ENCODE measurements at regions not wholly inside any gene's neighbourhood (a gene's known extent, or its start where the extent isn't known, plus 50 kb on each side); places are given as distances from the start of the nearest gene placed in this dataset.

DNA sequence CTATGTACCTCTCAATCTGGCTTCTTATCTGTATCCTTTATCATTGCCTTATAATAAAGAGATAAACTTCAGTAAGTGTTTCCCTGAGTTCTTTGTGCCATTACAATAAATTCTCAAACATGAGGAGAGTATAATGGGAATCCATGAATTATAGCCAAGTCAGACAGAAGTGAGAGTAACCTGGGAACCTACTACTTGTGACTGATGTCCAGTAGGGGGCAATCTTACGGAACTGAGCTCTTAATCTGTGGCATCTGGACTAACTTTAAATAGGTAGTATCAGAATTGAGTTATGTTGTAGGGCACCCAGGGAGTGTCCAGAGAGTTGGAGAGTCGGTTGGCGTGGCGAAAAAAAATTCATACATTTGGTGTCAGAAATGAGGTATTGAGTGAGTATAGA lies 542.6 kb downstream of the ZBBX start:
- Histone ChIP-seq H3K56ac (ENCODE audit: extremely low read depth, insufficient read depth, low read length) (no peak overlapping the region), H3K27me3 (ENCODE audit: control insufficient read depth, insufficient read depth, low read length) (no peaks in the 10 kb centered on the region), H2BK20ac (ENCODE audit: low read depth, low read length) (no peak overlapping the region), H4K8ac (ENCODE audit: low read depth in 2 of 2, low read length in 2 of 2) (no peak overlapping the region), H3K9ac (ENCODE audit: low read depth, low read length) (no peak overlapping the region), H3K23ac (ENCODE audit: low read depth, low read length) (no peak overlapping the region), H3K4me1 (ENCODE audit: control insufficient read depth, insufficient read depth, low read length) (no peaks in the 10 kb centered on the region), H3K9me1 (ENCODE audit: insufficient read depth, low read length) (no peaks in the 10 kb centered on the region), H2AFZ (replicated peaks; ENCODE audit: low read length, poor library complexity) (no peak overlapping the region), H2BK5ac (ENCODE audit: low read depth, low read length, poor library complexity, severe bottlenecking) (no peak overlapping the region), H3K4ac (ENCODE audit: low read depth, low read length) (no peak overlapping the region), H4K91ac (ENCODE audit: insufficient read depth, low read depth, low read length) (no peak overlapping the region), H3K14ac (replicated peaks; ENCODE audit: low read depth, low read length) (no peak overlapping the region), H3K36me3 (ENCODE audit: control insufficient read depth, insufficient read depth, low read length) (no peaks in the 10 kb centered on the region), H3K79me1 (ENCODE audit: low read depth in 1 of 2, low read length in 2 of 2) (no peaks in the 10 kb centered on the region), H4K20me1 (ENCODE audit: insufficient read depth, low read length) (no peaks in the 10 kb centered on the region), H3K9me3 (ENCODE audit: control insufficient read depth, insufficient read depth, low read length) (no peaks in the 10 kb centered on the region), H2AK9ac (replicated peaks; ENCODE audit: low read depth, low read length, poor library complexity) (no peak overlapping the region), H2AK5ac (ENCODE audit: low read depth, low read length) (no peak overlapping the region), H3K27ac (ENCODE audit: insufficient read depth, low read length) (no peak overlapping the region), H2BK15ac (ENCODE audit: low read depth, low read length) (no peak overlapping the region), H4K5ac (ENCODE audit: low read depth, low read length) (no peak overlapping the region), H3K4me2 (ENCODE audit: low read depth, low read length) (no peak overlapping the region), H2BK120ac (ENCODE audit: low read depth, low read length) (no peak overlapping the region), H3K18ac (ENCODE audit: low read depth, low read length) (no peak overlapping the region), H3K4me3 (ENCODE audit: insufficient read depth, low read depth, low read length) (no peak overlapping the region)
- ATAC-seq (ENCODE audit: low read depth): no peak
- BruUV-seq (replicated peaks): no TSS peak
- no peak for DNase-seq
- in situ Hi-C loops (cut with MboI; ENCODE audit: low sequenced_read_pairs) (no loop called here), dilution Hi-C loops (cut with HindIII; ENCODE audit: low sequenced_read_pairs, unreplicated experiment) (no loop called here), intact Hi-C loops (cut with micrococcal nuclease) (no loop called here)
- CTCF ChIA-PET: no interaction called here
- TF ChIP-seq CHD1 (IDR thresholded peaks at IDR 0.05; ENCODE audit: low read depth, low read length) (no peak), BHLHE40 (IDR thresholded peaks at IDR 0.05; ENCODE audit: low read depth, low read length) (no peak), RCOR1 (IDR thresholded peaks at IDR 0.05; ENCODE audit: insufficient replicate concordance, low read length) (no peak), CEBPB (IDR thresholded peaks at IDR 0.05; ENCODE audit: low read depth, low read length) (no peak)
- TF ChIP-seq, protein P1, sequence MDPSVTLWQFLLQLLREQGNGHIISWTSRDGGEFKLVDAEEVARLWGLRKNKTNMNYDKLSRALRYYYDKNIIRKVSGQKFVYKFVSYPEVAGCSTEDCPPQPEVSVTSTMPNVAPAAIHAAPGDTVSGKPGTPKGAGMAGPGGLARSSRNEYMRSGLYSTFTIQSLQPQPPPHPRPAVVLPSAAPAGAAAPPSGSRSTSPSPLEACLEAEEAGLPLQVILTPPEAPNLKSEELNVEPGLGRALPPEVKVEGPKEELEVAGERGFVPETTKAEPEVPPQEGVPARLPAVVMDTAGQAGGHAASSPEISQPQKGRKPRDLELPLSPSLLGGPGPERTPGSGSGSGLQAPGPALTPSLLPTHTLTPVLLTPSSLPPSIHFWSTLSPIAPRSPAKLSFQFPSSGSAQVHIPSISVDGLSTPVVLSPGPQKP (IDR thresholded peaks at IDR 0.05; ENCODE audit: borderline replicate concordance, low read depth, low read length): no peak
- 74% methylated on average over 4 of the region's 4 CpGs; no CpG with 5 or more reads in 1 of the 2 experiments for WGBS, 2 experiments (ENCODE audit: extremely low coverage in 2 of 2, insufficient read length in 1 of 2)
- POLR2A ChIA-PET (ENCODE audit: unreplicated experiment): no interaction called here

Data from IMR-90 (cell line).